HEK293T (cell line): ENCODE measurements at regions not wholly inside any gene's neighbourhood (a gene's known extent, or its start where the extent isn't known, plus 50 kb on each side); places are given as distances from the start of the nearest gene placed in this dataset.

Experiments used
- ELF4 ChIP-seq: fragments of 450-650 bp; IDR thresholded peaks from 2 replicates; pipeline ENCODE4 v1.6.1; 2017; ENCODE audit warnings: antibody characterized with exemption
- NFRKB ChIP-seq: fragments of 450-650 bp; IDR thresholded peaks from 2 replicates; pipeline ENCODE4 v1.6.1; 2016; ENCODE audit warnings: mild to moderate bottlenecking, moderate library complexity
- SUZ12 ChIP-seq: fragments of 450-650 bp; IDR thresholded peaks from 2 replicates; pipeline ENCODE4 v1.6.1; 2016; ENCODE audit warnings: mild to moderate bottlenecking

GRCh38 chr12:17286874-17287273, 680.9 kb upstream of the LMO3 start:
- TF ChIP-seq ELF4 (no peak), NFRKB (no peak), SUZ12 (no peak)
